22Rv1 (cell line): ENCODE measurements at regions not wholly inside any gene's neighbourhood (a gene's known extent, or its start where the extent isn't known, plus 50 kb on each side); places are given as distances from the start of the nearest gene placed in this dataset.
"Not testable (repeated sequence)": the region's sequence is repeated elsewhere in the genome, so short reads cannot be mapped to it uniquely, and the experiment has no call there.

Source experiments
- H3K27ac ChIP-seq: fragments of 450-650 bp; 2 replicates; pipeline ENCODE4 v1.5.1; 2017
- ZFX ChIP-seq: fragments of 450-650 bp; IDR thresholded peaks from 2 replicates; pipeline ENCODE4 v1.6.1; 2017; ENCODE audit warnings: antibody characterized with exemption, borderline replicate concordance
- TF ChIP-seq, protein P1 (sequence below): fragments of 450-650 bp; IDR thresholded peaks from 2 replicates; pipeline ENCODE4 v1.5.1; 2017; ENCODE audit warnings: mild to moderate bottlenecking

DNA sequence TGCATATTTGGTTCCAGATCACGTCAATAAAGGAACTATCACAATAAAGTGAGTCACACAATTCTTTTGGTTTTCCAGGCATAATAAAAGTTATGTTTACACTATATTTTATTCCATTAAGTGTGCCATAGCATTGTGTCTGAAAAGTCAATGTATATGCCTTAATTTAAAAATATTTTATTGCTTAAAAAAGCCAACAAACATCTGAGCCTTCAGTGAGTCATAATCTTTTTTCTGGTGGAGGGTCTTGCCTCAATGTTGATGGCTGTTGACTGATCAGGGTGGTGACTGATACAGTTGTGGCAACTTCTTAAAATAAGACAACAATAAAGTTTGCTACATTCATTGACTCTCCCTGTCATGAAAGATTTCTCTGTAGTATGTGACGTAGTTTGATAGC lies 254.3 kb upstream of the SPOPL start:
- H3K27ac ChIP-seq, result no peak overlapping the region
- no peak for TF ChIP-seq ZFX
- TF ChIP-seq, protein P1, sequence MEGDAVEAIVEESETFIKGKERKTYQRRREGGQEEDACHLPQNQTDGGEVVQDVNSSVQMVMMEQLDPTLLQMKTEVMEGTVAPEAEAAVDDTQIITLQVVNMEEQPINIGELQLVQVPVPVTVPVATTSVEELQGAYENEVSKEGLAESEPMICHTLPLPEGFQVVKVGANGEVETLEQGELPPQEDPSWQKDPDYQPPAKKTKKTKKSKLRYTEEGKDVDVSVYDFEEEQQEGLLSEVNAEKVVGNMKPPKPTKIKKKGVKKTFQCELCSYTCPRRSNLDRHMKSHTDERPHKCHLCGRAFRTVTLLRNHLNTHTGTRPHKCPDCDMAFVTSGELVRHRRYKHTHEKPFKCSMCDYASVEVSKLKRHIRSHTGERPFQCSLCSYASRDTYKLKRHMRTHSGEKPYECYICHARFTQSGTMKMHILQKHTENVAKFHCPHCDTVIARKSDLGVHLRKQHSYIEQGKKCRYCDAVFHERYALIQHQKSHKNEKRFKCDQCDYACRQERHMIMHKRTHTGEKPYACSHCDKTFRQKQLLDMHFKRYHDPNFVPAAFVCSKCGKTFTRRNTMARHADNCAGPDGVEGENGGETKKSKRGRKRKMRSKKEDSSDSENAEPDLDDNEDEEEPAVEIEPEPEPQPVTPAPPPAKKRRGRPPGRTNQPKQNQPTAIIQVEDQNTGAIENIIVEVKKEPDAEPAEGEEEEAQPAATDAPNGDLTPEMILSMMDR, result no peak

DNA sequence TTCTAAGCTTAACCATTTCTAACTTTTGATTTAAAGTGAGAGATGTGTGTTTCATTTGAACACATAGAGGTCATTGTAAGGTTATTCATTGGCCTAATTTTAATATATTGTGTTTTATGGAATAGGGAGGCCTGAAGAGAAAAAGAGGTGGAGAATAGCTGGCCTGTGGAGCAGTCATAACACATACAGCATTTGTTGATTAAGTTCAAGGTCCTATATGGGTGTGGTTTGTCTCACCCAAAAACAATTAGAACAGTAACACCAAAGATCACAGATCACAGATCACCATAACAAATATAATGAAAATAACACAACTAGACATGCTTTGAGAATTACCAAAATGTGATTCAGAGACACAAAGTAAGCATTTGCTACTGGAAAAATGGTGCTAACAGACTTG lies 252.4 kb upstream of the SPOPL start:
- TF ChIP-seq ZFX, result no peak
- TF ChIP-seq, protein P1, result no peak
- no peak overlapping the region for H3K27ac ChIP-seq

DNA sequence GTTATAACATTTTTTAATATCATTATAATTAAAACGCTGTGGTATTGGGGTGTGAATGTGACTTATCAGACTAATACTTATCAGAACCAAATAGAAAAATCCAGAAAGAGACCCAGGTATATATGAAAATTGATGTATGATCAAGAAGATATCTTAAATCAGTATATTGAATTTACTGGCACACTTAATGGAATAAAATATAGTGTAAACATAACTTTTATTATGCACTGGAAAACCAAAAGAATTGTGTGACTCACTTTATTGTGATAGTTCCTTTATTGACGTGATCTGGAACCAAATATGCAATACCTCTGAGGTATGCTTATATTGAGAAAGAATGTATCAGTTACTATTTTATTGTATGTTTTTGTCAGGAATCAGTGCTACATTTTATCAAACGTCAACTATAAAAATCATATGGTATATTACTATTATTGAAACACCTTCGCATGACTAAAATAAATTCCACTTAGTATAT lies 250.7 kb upstream of the SPOPL start:
- H3K27ac ChIP-seq, result not testable (repeated sequence)

DNA sequence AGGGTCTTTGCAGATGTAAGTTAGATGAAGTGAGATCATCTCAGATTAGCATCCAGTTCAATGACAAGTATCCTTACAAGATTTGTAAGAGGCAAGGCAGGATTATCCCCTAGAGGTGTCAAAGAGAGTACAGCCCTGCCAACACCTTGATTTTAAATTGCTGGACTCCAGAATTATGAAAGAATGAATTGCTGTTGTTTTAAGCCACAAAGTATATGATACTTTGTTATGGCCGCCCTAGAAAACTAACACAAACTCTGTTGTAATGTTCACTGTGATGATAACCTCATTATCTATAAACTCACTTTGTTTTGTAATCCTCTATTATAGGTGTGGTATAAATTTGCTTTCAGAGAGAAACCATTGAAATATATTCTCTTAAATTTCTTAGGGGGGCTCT lies 249.0 kb upstream of the SPOPL start:
- TF ChIP-seq, protein P1, result no peak
- H3K27ac ChIP-seq, result no peak overlapping the region

DNA sequence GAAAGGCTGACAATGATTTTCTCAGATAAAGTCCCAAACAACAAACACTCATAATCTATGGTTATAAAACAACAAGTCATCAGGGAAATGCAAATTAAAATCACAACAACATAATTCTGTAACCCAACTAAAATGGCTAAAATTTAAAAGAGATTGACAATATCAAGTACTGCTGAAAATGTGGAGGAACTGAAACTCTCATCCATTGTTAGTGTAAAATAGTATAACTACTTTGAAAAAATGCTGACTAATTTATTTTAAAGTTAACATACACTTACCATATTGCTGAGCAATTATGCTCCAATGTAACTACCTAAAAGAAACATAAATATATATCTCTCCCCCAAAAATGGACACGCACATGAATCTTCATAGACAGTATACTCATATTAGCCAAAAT lies 245.9 kb upstream of the SPOPL start:
- H3K27ac ChIP-seq, result no peak overlapping the region
- no peak for TF ChIP-seq ZFX
- TF ChIP-seq, protein P1, result no peak

DNA sequence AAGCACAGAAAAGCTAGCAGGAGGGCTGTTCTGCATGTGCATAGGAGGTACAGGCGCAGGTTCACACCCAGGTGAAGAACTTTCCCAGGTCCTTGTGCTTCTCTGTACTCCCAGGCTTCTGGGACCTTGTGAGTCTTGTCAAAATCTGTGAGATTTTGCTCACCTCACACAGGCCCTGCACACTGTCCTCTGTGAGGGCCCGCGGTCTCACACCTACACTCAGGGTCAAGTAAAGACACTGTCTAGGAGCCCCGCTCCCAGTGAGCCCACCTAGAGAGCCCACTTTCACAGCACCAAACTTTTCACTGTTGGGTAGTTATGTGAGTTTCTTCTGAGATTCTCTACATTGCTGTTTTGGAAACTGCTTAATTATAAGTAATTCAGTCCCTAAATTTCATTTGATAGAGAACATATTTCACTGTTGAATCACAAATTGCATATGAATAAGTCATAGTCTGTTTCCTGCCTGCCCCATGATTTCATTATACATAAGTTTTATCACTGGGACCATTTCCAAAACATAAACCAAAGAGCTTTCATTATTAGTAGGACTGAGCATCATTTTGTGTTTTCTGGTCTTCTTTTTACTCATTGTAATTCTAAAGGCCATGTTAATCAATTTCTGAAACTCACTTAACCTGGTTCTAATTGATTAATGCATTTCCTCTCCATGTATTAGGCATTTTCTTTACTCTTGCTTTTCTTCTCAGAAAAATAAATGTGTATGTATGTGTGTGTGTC lies 234.2 kb upstream of the SPOPL start:
- no peak overlapping the region for H3K27ac ChIP-seq
- TF ChIP-seq, protein P1, result no peak
- TF ChIP-seq ZFX, result no peak

DNA sequence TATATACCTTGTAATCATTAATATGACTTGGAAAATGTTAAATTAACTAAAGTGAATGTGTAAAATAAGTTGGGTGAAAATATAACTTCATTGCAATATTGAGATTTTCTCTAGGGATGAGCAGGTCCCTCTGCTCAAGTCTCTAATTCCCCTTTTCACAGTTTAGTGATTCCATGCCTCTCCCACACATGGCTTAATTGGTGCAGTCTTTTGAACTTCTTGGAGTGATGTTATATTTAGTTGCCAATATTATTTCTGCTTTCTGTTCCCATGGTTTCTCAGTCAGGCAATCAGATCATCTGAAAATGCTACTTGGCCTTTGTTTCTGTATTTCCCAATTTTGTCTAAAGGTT lies 233.7 kb upstream of the SPOPL start:
- no peak overlapping the region for H3K27ac ChIP-seq
- TF ChIP-seq, protein P1, result no peak
- TF ChIP-seq ZFX, result no peak

DNA sequence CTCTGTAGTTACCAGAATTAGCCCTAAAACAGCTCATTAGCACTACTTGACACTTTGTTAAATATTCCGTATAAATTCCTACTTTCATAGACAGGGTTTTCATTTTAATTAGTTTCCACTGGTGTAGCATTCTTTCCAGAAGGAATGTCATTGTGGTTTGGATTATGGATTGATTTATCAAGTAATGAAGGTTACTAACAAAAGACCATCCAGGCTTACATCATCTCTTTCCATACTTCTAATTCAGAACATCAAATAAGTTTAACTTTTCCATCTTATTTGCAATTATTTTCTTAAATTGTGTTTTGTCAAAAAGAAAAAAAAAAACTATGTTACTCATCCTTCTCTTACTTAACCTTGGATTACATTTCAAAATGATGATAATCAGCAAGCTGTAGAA lies 231.8 kb upstream of the SPOPL start:
- TF ChIP-seq, protein P1, result no peak
- no peak for TF ChIP-seq ZFX
- no peak overlapping the region for H3K27ac ChIP-seq
